ENCODE measurements at regions not wholly inside any gene's neighbourhood (a gene's known extent, or its start where the extent isn't known, plus 50 kb on each side); places are given as distances from the start of the nearest gene placed in this dataset.

DNA sequence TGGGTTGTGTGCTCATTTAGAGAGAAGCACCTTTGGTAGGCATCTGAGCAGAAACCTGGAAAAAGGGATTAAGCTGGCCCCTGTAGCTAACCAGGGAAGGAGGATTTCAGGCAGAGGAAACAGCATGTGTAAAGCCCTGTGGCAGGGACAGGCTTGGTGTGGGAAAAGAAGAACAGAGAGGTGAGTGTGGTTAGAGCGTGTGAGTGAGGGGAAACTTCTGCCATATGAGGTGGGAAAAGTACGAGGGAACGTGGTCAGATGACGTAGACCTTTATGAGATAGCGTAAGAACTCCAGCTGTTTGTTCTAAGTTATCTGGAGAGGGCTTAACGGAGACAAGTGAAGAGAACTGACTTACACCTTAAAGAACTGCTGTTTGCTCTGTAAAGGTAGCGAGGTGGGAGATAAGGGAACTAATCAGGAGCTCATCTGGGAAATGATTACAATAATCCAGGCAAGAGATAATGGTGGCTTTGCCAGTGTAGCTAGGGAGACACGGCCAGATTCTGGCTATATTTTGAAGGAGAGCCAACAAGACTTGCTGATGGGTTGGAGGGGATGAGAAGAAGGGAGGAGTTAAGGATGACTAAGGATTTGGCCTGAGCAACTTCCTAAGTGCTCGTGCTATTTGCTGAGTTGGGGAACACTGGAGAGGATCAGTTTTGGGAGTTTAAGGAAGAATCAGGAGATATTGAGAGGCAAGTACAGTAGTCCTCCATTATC, 234.0 kb downstream of the ETNK1 start:
- 100% methylated on average over 2 of the region's 9 CpGs for WGBS (ENCODE audit: insufficient coverage, insufficient read length)
- H3K27me3 ChIP-seq (ENCODE audit: control insufficient read depth, insufficient read depth, low read length): no peaks in the 10 kb centered on the region

DNA sequence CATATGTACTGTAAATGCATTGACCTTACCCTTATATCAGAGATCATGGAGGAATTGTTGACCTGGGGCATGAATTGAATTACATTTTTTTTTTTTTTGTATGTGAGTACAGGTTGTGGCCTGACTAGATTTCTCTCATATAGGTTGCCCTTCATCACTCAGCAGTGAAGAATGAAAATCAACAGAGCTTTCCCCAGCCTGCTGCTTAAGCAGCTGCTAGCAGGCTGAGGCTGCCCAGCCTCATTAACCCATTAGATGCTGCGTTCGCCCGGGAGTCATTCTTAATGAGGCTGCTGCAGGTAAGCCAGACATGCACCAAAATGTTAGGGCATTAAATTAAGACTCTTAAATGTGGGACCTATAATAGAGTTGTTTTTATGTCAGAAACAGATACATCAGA, 236.0 kb downstream of the ETNK1 start:
- no peak overlapping the region for H3K27ac ChIP-seq (ENCODE audit: low read length)
- no peak for DNase-seq (ENCODE audit: low read depth, low spot score)
- no peaks in the 10 kb centered on the region for H3K4me1 ChIP-seq (ENCODE audit: control insufficient read depth, insufficient read depth, low read length)
- H3K4me3 ChIP-seq (ENCODE audit: low read length): no peak overlapping the region
- no CpG with 5 or more reads among the region's 3 CpGs for WGBS (ENCODE audit: insufficient coverage, insufficient read length)
- no peaks in the 10 kb centered on the region for H3K36me3 ChIP-seq (ENCODE audit: control insufficient read depth, insufficient read depth, low read length)
- no peaks in the 10 kb centered on the region; the same call in 1 of the 2 replicates for H3K9me3 ChIP-seq (ENCODE audit: control insufficient read depth, insufficient read depth, low read length)
- H3K27me3 ChIP-seq (ENCODE audit: control insufficient read depth, insufficient read depth, low read length): no peaks in the 10 kb centered on the region

More for the DNA sequence above, 234.0 kb downstream of the ETNK1 start:
- Histone ChIP-seq H3K36me3 (ENCODE audit: control insufficient read depth, insufficient read depth, low read length) (no peaks in the 10 kb centered on the region), H3K4me3 (ENCODE audit: low read length) (no peak overlapping the region), H3K4me1 (ENCODE audit: control insufficient read depth, insufficient read depth, low read length) (no peaks in the 10 kb centered on the region; the same call in 1 of the 2 replicates), H3K9me3 (ENCODE audit: control insufficient read depth, insufficient read depth, low read length) (no peaks in the 10 kb centered on the region; the same call in 1 of the 2 replicates), H3K27ac (ENCODE audit: low read length) (no peak overlapping the region)
- no peak for DNase-seq (ENCODE audit: low read depth, low spot score)

DNA sequence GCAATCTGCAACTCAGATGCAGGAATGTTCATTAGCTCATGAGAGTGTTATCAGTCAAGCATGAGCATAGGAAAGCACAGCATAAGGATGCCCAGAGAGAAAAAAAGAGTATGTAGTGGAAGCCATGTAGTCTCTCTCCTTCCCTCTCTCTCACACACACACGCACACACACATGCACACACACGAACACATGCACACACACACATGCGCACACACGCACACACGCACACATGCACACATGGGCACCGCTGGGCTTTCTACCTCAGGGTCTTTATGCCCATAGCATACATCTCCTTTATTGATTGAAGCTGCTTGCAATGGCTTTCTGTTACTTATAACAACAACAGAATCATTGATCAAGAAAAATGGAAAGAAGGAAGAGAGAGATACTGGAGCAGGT, 240.9 kb downstream of the ETNK1 start:
- no peak overlapping the region for H3K27ac ChIP-seq (ENCODE audit: low read length)
- H3K36me3 ChIP-seq (ENCODE audit: control insufficient read depth, insufficient read depth, low read length): no peaks in the 10 kb centered on the region
- WGBS (ENCODE audit: insufficient coverage, insufficient read length): no CpG with 5 or more reads among the region's 6 CpGs
- H3K27me3 ChIP-seq (ENCODE audit: control insufficient read depth, insufficient read depth, low read length): no peaks in the 10 kb centered on the region
- H3K9me3 ChIP-seq (ENCODE audit: control insufficient read depth, insufficient read depth, low read length): no peaks in the 10 kb centered on the region; the same call in 1 of the 2 replicates
- no peaks in the 10 kb centered on the region for H3K4me1 ChIP-seq (ENCODE audit: control insufficient read depth, insufficient read depth, low read length)
- no peak overlapping the region for H3K4me3 ChIP-seq (ENCODE audit: low read length)
- no peak for DNase-seq (ENCODE audit: low read depth, low spot score)

DNA sequence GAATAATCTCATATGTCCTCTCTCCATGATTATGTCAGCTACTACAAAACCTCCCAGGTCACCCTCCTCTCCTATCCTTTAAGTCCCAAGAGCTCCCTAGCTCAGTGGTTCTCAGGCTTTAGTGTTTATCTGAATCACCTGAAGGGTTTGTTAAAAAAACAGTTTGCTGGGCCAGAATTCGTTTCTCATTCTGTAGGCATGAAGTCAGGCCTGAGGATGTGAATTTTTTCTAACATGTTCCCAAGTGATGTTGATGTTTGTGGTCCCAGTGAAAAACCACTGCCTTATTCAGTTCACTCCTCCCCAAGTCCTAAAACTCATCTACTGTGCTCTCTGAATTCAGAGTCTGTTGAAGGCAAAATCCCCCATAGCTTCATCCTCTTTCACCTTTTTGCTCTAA, 241.4 kb downstream of the ETNK1 start:
- DNase-seq (ENCODE audit: low read depth, low spot score): no peak
- no peak overlapping the region for H3K27ac ChIP-seq (ENCODE audit: low read length)
- H3K36me3 ChIP-seq (ENCODE audit: control insufficient read depth, insufficient read depth, low read length): no peaks in the 10 kb centered on the region
- WGBS (ENCODE audit: insufficient coverage, insufficient read length): no CpG with 5 or more reads among the region's 1 CpG
- H3K4me3 ChIP-seq (ENCODE audit: low read length): no peak overlapping the region
- H3K27me3 ChIP-seq (ENCODE audit: control insufficient read depth, insufficient read depth, low read length): no peaks in the 10 kb centered on the region
- no peaks in the 10 kb centered on the region for H3K4me1 ChIP-seq (ENCODE audit: control insufficient read depth, insufficient read depth, low read length)
- H3K9me3 ChIP-seq (ENCODE audit: control insufficient read depth, insufficient read depth, low read length): no peaks in the 10 kb centered on the region; the same call in 1 of the 2 replicates

DNA sequence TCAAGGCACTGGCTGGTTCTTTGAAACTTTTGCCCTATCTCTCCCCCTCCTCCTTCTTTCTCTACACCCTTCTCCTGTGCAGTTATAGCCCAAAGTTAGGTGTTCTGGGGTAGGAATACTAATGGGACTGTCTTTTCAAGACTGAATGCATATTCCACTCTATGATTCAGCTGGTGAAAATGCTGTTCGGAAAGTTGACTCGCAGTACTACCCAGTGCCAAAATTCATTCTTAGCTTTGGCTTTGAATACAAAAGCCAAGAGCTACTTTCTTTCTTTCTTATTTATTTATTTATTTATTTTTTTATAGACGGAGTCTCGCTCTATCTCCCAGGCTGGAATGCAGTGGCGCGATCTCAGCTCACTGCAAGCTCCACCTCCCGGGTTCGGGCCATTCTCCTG, 249.2 kb downstream of the ETNK1 start:
- no peaks in the 10 kb centered on the region for H3K36me3 ChIP-seq (ENCODE audit: control insufficient read depth, insufficient read depth, low read length)
- no peak for DNase-seq (ENCODE audit: low read depth, low spot score)
- H3K4me3 ChIP-seq (ENCODE audit: low read length): no peak overlapping the region
- no peak overlapping the region for H3K27ac ChIP-seq (ENCODE audit: low read length)
- no peaks in the 10 kb centered on the region for H3K9me3 ChIP-seq (ENCODE audit: control insufficient read depth, insufficient read depth, low read length)
- H3K4me1 ChIP-seq (ENCODE audit: control insufficient read depth, insufficient read depth, low read length): no peaks in the 10 kb centered on the region
- WGBS (ENCODE audit: insufficient coverage, insufficient read length): no CpG with 5 or more reads among the region's 8 CpGs
- no peaks in the 10 kb centered on the region for H3K27me3 ChIP-seq (ENCODE audit: control insufficient read depth, insufficient read depth, low read length)

DNA sequence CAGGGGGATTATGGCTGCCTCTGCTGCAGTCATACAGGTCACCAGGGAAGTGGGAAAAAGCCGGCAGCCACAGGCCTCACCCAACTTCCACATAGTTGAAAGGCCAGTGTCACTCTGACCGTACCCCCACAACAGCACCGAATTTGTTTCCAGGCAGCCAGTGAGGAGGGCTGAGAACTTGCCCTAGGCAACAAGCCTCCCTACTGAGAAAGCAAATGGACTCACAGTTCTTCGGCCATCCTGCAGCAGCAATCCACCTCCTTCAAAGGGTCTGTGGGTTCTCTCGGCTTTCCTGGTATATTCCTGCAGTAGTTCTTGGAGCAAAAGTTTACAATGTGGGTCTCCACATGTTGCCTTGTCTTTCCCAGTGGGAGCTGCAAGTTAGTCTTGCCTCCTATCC, 251.3 kb downstream of the ETNK1 start:
- no peak for DNase-seq (ENCODE audit: low read depth, low spot score)
- H3K27me3 ChIP-seq (ENCODE audit: control insufficient read depth, insufficient read depth, low read length): no peaks in the 10 kb centered on the region
- H3K27ac ChIP-seq (ENCODE audit: low read length): no peak overlapping the region
- no peak overlapping the region for H3K4me3 ChIP-seq (ENCODE audit: low read length)
- no peaks in the 10 kb centered on the region for H3K4me1 ChIP-seq (ENCODE audit: control insufficient read depth, insufficient read depth, low read length)
- H3K9me3 ChIP-seq (ENCODE audit: control insufficient read depth, insufficient read depth, low read length): no peaks in the 10 kb centered on the region
- WGBS (ENCODE audit: insufficient coverage, insufficient read length): no CpG with 5 or more reads among the region's 5 CpGs
- H3K36me3 ChIP-seq (ENCODE audit: control insufficient read depth, insufficient read depth, low read length): no peaks in the 10 kb centered on the region

DNA sequence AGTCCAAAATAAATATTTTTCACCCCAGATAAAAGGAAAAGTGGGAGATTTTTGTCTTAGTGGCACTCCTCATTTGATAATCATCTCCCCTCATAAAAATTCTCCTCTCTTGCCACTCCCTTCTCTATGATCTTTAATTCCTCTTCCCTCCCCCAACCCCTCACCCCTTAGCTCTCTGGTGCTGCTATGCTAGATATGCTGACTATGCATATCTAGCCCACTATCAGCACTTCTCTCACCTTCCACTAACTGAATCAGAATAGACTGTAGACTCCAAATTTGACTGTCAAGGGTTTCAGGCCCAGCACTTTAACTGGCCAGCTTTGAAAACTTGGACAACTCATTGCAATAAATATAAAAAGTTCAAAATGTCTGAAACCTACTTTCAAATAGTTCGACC, 254.2 kb downstream of the ETNK1 start:
- no peaks in the 10 kb centered on the region for H3K4me1 ChIP-seq (ENCODE audit: control insufficient read depth, insufficient read depth, low read length)
- WGBS (ENCODE audit: insufficient coverage, insufficient read length): no CpG with 5 or more reads among the region's 1 CpG
- no peaks in the 10 kb centered on the region for H3K27me3 ChIP-seq (ENCODE audit: control insufficient read depth, insufficient read depth, low read length)
- no peak overlapping the region for H3K27ac ChIP-seq (ENCODE audit: low read length)
- no peak overlapping the region for H3K4me3 ChIP-seq (ENCODE audit: low read length)
- H3K36me3 ChIP-seq (ENCODE audit: control insufficient read depth, insufficient read depth, low read length): no peaks in the 10 kb centered on the region
- no peaks in the 10 kb centered on the region for H3K9me3 ChIP-seq (ENCODE audit: control insufficient read depth, insufficient read depth, low read length)
- no peak for DNase-seq (ENCODE audit: low read depth, low spot score)

DNA sequence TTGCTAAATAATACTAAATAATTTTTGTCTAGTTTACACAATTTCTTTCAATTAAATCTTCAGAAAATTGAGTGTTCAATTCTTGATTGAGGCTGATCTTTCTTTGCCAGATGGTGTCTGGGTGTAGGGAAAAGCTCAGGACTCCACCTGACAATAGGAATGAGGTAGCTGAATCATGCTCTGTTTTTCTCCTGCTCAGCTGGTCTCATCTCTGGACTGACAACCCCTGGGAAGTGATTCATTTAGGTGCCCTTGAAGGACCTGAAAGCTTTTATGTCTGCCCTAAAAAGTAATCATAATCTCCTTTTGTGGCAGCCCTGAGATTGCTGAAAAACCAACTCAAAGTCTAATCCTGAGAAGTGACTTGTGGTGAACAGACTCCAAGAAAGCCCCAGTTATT, 255.4 kb downstream of the ETNK1 start:
- no peaks in the 10 kb centered on the region for H3K4me1 ChIP-seq (ENCODE audit: control insufficient read depth, insufficient read depth, low read length)
- no peak overlapping the region for H3K27ac ChIP-seq (ENCODE audit: low read length)
- no peak for DNase-seq (ENCODE audit: low read depth, low spot score)
- no peaks in the 10 kb centered on the region for H3K27me3 ChIP-seq (ENCODE audit: control insufficient read depth, insufficient read depth, low read length)
- H3K9me3 ChIP-seq (ENCODE audit: control insufficient read depth, insufficient read depth, low read length): no peaks in the 10 kb centered on the region
- no peak overlapping the region for H3K4me3 ChIP-seq (ENCODE audit: low read length)
- H3K36me3 ChIP-seq (ENCODE audit: control insufficient read depth, insufficient read depth, low read length): no peaks in the 10 kb centered on the region

DNA sequence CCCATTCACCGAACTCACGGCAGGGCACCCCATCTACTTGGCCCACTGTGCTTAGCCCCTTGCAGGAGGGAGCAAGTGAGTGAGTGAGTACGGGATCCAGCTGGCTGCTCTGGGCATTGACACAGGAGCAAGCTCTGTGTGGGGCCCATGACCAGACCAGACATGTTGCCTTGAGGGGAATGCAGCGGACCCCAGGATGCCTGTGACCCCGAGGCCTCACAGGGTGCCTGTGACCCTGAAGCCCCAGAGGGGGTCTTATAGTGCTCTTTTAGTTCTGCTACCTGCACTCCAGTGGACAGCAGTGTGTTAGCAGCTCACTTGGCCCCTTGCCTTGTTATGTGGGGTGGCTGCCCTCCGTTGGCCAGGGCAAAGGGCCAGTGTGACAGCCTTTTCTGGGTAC, 255.8 kb downstream of the ETNK1 start:
- Histone ChIP-seq H3K27me3 (ENCODE audit: control insufficient read depth, insufficient read depth, low read length) (no peaks in the 10 kb centered on the region), H3K4me3 (ENCODE audit: low read length) (no peak overlapping the region), H3K27ac (ENCODE audit: low read length) (no peak overlapping the region), H3K4me1 (ENCODE audit: control insufficient read depth, insufficient read depth, low read length) (no peaks in the 10 kb centered on the region), H3K9me3 (ENCODE audit: control insufficient read depth, insufficient read depth, low read length) (no peaks in the 10 kb centered on the region), H3K36me3 (ENCODE audit: control insufficient read depth, insufficient read depth, low read length) (no peaks in the 10 kb centered on the region)
- no peak for DNase-seq (ENCODE audit: low read depth, low spot score)
- WGBS (ENCODE audit: insufficient coverage, insufficient read length): no CpG with 5 or more reads among the region's 6 CpGs

DNA sequence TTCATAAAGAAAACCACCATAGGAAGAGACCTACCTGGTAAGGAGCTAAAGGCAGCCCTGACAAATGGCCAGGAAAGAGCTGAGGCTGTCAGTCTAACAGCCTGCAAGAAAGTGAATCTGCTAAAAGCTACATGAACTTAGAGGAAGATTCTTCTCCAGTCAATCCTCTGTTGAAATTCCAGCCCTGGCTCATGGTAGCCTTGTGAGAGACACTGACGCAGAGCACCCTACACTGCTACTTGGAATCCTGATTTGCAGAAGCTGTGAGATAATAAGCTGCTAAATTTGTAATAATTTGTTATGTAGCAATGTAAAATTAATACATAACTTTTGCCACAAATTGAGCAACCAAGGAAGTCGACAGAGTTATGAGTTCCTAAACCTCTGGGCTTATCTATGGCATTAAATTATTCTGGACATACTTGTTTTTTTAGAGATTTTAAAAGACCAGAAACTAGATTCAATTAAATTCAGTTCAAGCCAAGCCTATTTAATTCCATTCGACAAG, 257.0 kb downstream of the ETNK1 start:
- no CpG with 5 or more reads among the region's 3 CpGs for WGBS (ENCODE audit: insufficient coverage, insufficient read length)
- no peak overlapping the region for H3K27ac ChIP-seq (ENCODE audit: low read length)
- H3K4me1 ChIP-seq (ENCODE audit: control insufficient read depth, insufficient read depth, low read length): no peaks in the 10 kb centered on the region
- DNase-seq (ENCODE audit: low read depth, low spot score): no peak
- H3K36me3 ChIP-seq (ENCODE audit: control insufficient read depth, insufficient read depth, low read length): no peaks in the 10 kb centered on the region
- H3K4me3 ChIP-seq (ENCODE audit: low read length): no peak overlapping the region
- no peaks in the 10 kb centered on the region for H3K9me3 ChIP-seq (ENCODE audit: control insufficient read depth, insufficient read depth, low read length)
- no peaks in the 10 kb centered on the region for H3K27me3 ChIP-seq (ENCODE audit: control insufficient read depth, insufficient read depth, low read length)

DNA sequence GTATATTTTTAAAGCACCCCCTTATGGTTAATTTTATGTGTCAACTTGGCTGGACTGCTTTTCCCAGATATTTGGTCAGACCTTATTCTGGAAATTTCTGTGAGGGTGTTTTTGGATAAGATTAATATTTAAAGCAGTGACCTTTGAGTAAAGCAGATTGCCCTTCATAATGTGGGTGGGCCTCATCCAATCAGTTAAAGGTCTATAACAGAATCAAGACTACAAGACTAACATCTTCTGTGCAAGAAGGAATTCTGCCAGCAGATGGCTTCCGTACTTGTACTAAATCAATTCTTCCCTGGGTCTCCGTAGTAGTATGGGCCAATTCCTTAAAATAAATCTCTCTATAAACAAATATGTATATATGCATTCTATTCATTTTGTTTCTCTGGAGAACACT, 257.6 kb downstream of the ETNK1 start:
- no CpG with 5 or more reads among the region's 2 CpGs for WGBS (ENCODE audit: insufficient coverage, insufficient read length)
- H3K27me3 ChIP-seq (ENCODE audit: control insufficient read depth, insufficient read depth, low read length): no peaks in the 10 kb centered on the region
- no peaks in the 10 kb centered on the region for H3K36me3 ChIP-seq (ENCODE audit: control insufficient read depth, insufficient read depth, low read length)
- H3K9me3 ChIP-seq (ENCODE audit: control insufficient read depth, insufficient read depth, low read length): no peaks in the 10 kb centered on the region
- H3K4me3 ChIP-seq (ENCODE audit: low read length): no peak overlapping the region
- no peaks in the 10 kb centered on the region for H3K4me1 ChIP-seq (ENCODE audit: control insufficient read depth, insufficient read depth, low read length)
- no peak overlapping the region for H3K27ac ChIP-seq (ENCODE audit: low read length)
- no peak for DNase-seq (ENCODE audit: low read depth, low spot score)
